ENCODE measurements at regions not wholly inside any gene's neighbourhood (a gene's known extent, or its start where the extent isn't known, plus 50 kb on each side); places are given as distances from the start of the nearest gene placed in this dataset.

GRCh38 chr4:157514711-157515110 is 294.2 kb downstream of the GRIA2 start:
- DNase-seq (ENCODE audit: low read depth) = no peak
- TF ChIP-seq, protein P1, sequence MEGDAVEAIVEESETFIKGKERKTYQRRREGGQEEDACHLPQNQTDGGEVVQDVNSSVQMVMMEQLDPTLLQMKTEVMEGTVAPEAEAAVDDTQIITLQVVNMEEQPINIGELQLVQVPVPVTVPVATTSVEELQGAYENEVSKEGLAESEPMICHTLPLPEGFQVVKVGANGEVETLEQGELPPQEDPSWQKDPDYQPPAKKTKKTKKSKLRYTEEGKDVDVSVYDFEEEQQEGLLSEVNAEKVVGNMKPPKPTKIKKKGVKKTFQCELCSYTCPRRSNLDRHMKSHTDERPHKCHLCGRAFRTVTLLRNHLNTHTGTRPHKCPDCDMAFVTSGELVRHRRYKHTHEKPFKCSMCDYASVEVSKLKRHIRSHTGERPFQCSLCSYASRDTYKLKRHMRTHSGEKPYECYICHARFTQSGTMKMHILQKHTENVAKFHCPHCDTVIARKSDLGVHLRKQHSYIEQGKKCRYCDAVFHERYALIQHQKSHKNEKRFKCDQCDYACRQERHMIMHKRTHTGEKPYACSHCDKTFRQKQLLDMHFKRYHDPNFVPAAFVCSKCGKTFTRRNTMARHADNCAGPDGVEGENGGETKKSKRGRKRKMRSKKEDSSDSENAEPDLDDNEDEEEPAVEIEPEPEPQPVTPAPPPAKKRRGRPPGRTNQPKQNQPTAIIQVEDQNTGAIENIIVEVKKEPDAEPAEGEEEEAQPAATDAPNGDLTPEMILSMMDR (conservative IDR thresholded peaks at IDR 0.05; ENCODE audit: control insufficient read depth, insufficient read depth, low read depth, low read length) = peak; percentile 5
- H3K4me3 ChIP-seq (ENCODE audit: control insufficient read depth, low read depth, low read length) = no peak overlapping the region

- DNase-seq (ENCODE audit: low read depth) = no peak
- TF ChIP-seq, protein P1 (conservative IDR thresholded peaks at IDR 0.05; ENCODE audit: control insufficient read depth, insufficient read depth, low read depth, low read length) = no peak
- no peak overlapping the region for H3K4me3 ChIP-seq (ENCODE audit: control insufficient read depth, low read depth, low read length)
Observed at GRCh38 chr4:157509341-157509740, 288.8 kb downstream of the GRIA2 start.

DNA sequence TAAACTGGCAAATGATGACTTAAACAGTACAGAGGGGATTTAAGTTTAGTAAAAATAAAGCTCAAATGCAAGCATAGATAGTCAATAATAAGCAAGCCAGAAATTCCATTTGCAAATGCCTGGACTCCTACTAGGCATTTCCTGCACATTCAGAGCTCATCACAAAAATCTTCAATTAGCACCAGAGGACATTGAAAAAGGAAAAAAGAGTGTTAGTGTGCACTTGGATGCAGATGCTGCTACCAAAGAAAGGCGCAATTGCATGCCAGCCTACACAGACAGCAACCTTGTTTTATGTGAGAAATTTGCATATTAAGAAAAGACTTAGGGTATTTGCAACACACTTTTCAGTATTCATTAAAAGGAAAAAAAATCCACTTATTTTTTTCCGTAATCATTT is 282.1 kb downstream of the GRIA2 start:
- no peak overlapping the region for H3K4me3 ChIP-seq (ENCODE audit: control insufficient read depth, low read depth, low read length)
- TF ChIP-seq, protein P1 (conservative IDR thresholded peaks at IDR 0.05; ENCODE audit: control insufficient read depth, insufficient read depth, low read depth, low read length) = no peak
- DNase-seq (ENCODE audit: low read depth) = no peak

DNA sequence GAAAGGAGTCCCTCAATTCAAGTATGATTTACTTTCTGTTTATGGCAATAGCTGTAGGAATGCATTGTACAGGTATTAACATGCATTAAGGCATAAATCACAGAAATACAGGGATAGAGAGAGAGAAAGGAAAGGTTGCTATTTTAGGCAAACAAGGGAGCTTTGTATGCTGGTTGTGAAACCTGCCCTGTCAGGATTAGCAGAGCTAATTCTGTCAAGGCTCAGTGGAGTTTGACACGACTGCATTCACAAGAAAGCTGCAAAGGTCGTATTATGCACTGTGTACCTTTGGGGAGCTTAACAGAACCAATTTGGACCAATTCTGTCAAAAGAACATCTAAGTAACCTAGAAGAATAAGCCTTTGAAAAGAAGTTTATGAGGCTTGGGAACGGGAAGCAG is 239.3 kb downstream of the GRIA2 start:
- no peak overlapping the region for H3K4me3 ChIP-seq (ENCODE audit: control insufficient read depth, low read depth, low read length)
- no peak for DNase-seq (ENCODE audit: low read depth)
- TF ChIP-seq, protein P1 (conservative IDR thresholded peaks at IDR 0.05; ENCODE audit: control insufficient read depth, insufficient read depth, low read depth, low read length) = no peak

DNA sequence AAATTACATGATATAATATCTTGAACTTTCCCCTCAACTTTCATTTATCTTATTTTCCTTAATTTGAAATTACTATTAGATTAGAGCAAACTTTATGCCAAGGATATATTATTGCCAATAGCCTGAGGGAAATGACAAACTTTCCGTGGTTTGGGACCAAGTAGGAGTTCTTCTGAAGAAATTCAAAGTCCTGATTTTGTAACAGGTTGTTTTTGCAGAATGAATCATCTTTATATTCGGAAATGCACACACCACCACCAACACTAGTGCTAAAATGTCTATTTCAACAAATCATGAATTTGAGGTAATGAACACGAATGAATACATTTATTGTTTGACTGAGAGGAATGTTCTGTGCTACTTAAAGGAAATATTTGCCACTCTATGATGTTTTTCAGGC is 226.7 kb downstream of the GRIA2 start:
- TF ChIP-seq, protein P1 (conservative IDR thresholded peaks at IDR 0.05; ENCODE audit: control insufficient read depth, insufficient read depth, low read depth, low read length) = no peak
- H3K4me3 ChIP-seq (ENCODE audit: control insufficient read depth, low read depth, low read length) = no peak overlapping the region
- no peak for DNase-seq (ENCODE audit: low read depth)

- TF ChIP-seq, protein P1 (conservative IDR thresholded peaks at IDR 0.05; ENCODE audit: control insufficient read depth, insufficient read depth, low read depth, low read length) = no peak
- no peak overlapping the region for H3K4me3 ChIP-seq (ENCODE audit: control insufficient read depth, low read depth, low read length)
- no peak for DNase-seq (ENCODE audit: low read depth)
Observed at GRCh38 chr4:157444014-157444413, 223.5 kb downstream of the GRIA2 start.

DNA sequence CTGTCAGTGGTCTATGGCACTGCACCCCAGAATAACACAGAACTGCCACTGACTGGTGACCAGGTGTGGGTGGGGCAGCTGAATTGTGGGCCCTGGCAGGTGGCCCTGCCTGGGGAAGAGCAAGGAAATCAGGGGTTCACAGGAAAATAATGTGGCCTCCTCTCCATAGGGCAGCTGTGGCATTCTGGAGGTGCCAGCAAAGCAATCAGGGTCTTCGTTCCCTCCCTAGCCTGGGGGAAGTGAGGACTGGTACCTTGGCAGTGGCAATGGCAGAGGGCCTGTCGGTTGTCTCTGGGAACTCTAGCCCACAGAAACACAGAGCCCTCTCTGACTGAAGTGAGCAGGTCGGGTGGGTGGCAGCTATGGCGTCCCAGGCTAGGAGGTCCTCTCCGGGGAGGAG is 223.0 kb downstream of the GRIA2 start:
- H3K4me3 ChIP-seq (ENCODE audit: control insufficient read depth, low read depth, low read length) = no peak overlapping the region
- DNase-seq (ENCODE audit: low read depth) = no peak

More for the DNA sequence above, 223.0 kb downstream of the GRIA2 start:
- TF ChIP-seq, protein P1 (conservative IDR thresholded peaks at IDR 0.05; ENCODE audit: control insufficient read depth, insufficient read depth, low read depth, low read length) = no peak
